ENCODE measurements at regions not wholly inside any gene's neighbourhood (a gene's known extent, or its start where the extent isn't known, plus 50 kb on each side); places are given as distances from the start of the nearest gene placed in this dataset.
"Not testable (repeated sequence)": the region's sequence is repeated elsewhere in the genome, so short reads cannot be mapped to it uniquely, and the experiment has no call there.

GRCh38 chr12:74751441-74751840 lies 213.8 kb downstream of the ATXN7L3B start:
- DNase-seq (ENCODE audit: low read depth in 2 of 2), result no peak
- H3K4me3 ChIP-seq (replicated peaks in 1 of 2; ENCODE audit: low read depth in 2 of 2, low read length in 2 of 2), result no peak overlapping the region
- no peak for TF ChIP-seq CTCF (IDR thresholded peaks at IDR 0.05; ENCODE audit: low read depth, low read length)

- DNase-seq (ENCODE audit: low read depth in 2 of 2), result no peak
- H3K4me3 ChIP-seq (replicated peaks in 1 of 2; ENCODE audit: low read depth in 2 of 2, low read length in 2 of 2), result no peak overlapping the region
- no peak for TF ChIP-seq CTCF (IDR thresholded peaks at IDR 0.05; ENCODE audit: low read depth, low read length)
Observed at GRCh38 chr12:74752215-74752614, 214.6 kb downstream of the ATXN7L3B start.

GRCh38 chr12:74770552-74770951 lies 232.9 kb downstream of the ATXN7L3B start:
- no peak for TF ChIP-seq CTCF (IDR thresholded peaks at IDR 0.05; ENCODE audit: low read depth, low read length)
- no peak for DNase-seq (ENCODE audit: low read depth in 2 of 2)
- no peak overlapping the region for H3K4me3 ChIP-seq (replicated peaks in 1 of 2; ENCODE audit: low read depth in 2 of 2, low read length in 2 of 2)

DNA sequence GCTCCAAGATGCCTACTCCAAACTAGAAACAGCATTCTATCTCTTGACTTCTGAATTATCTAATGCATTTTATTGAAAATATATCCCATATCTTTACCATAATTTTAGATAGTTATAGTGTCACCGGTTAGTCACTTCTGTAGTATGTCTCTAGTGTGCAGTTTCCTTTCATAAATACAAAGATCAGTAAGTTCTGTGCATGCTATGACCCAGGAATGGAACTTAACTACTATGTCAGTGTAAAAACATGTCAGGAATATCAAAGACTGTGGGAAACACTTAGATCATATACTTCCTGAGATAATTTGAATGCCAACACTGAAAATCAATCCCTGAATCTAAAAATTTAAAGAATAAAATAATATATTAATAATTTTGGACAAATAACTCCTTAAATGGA lies 237.6 kb downstream of the ATXN7L3B start:
- TF ChIP-seq CTCF (IDR thresholded peaks at IDR 0.05; ENCODE audit: low read depth, low read length), result no peak

GRCh38 chr12:74776378-74776777 lies 238.7 kb downstream of the ATXN7L3B start:
- no peak for DNase-seq (ENCODE audit: low read depth in 2 of 2)
- H3K4me3 ChIP-seq (replicated peaks in 1 of 2; ENCODE audit: low read depth in 2 of 2, low read length in 2 of 2), result no peak overlapping the region
- TF ChIP-seq CTCF (IDR thresholded peaks at IDR 0.05; ENCODE audit: low read depth, low read length), result no peak

More for the DNA sequence above, 237.6 kb downstream of the ATXN7L3B start:
- no peak overlapping the region for H3K4me3 ChIP-seq (replicated peaks in 1 of 2; ENCODE audit: low read depth in 2 of 2, low read length in 2 of 2)
- DNase-seq (ENCODE audit: low read depth in 2 of 2), result no peak

DNA sequence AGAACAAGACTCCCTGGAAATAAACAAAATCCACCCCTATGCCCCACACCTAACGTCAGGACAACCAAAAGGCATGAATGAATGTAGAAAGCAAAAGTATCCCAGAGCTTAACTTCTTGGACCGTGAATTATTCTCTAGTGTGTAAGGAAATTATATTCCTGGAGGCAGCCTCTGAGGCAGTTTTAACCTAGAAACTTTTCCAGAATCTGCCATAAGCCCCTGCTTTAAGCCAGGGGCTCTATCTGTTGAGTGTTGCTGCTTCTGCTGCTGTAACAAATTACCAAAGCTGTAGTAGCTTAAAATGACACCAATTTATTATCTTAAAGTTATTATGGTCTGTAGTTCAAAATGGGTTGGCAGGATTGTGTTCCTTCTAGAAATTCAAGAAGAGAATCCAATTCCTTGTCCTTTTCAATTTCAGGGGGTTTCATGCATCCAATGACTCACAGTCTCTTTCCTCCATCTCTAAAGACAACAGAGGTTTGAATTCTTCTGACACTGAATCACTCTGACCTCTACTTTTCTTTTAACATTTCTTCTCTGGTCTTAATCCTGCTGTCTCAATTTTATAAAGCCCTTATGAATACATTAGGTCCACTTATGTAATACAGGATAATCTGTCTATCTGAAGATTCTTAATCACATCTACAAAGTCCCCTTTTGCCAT lies 242.7 kb downstream of the ATXN7L3B start:
- DNase-seq (ENCODE audit: low read depth in 2 of 2), result peak in 1 of 2 donors; percentile 58
- no peak for TF ChIP-seq CTCF (IDR thresholded peaks at IDR 0.05; ENCODE audit: low read depth, low read length)

GRCh38 chr12:74780850-74781241 lies 243.2 kb downstream of the ATXN7L3B start:
- DNase-seq (ENCODE audit: low read depth in 2 of 2); H3K4me3 ChIP-seq (replicated peaks in 1 of 2; ENCODE audit: low read depth in 2 of 2, low read length in 2 of 2): not testable (repeated sequence)

More for the DNA sequence above, 242.7 kb downstream of the ATXN7L3B start:
- no peak overlapping the region for H3K4me3 ChIP-seq (replicated peaks in 1 of 2; ENCODE audit: low read depth in 2 of 2, low read length in 2 of 2)
